NCI-H128 (cell line): ENCODE measurements at regions not wholly inside any gene's neighbourhood (a gene's known extent, or its start where the extent isn't known, plus 50 kb on each side); places are given as distances from the start of the nearest gene placed in this dataset.
"Not testable (repeated sequence)": the region's sequence is repeated elsewhere in the genome, so short reads cannot be mapped to it uniquely, and the experiment has no call there.

ENCODE experiments used
- DNase-seq: peaks from one replicate; lab custom pipeline; 2025; ENCODE audit not compliant: unreplicated experiment; lab: John Stamatoyannopoulos, UW

DNA sequence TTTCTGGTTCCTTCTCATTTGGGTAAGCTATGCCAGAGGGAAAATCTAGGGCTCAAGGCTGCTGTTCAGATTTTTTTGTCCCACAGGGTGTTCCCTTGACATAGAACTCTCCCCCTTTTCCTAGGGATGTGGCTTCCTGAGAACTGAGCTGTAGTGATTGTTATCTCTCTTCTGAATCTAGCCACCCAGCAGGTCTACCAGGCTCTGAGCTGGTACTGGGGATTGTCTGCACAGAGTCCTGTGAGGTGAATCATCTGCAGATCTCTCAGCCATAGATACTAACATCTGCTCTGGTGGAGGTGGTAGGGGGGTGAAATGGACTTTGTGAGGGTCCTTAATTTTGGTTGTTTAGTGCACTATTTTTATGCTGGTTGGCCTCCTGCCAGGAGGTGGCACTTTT, 167.3 kb upstream of the PGR start:
- DNase-seq, result no peak

DNA sequence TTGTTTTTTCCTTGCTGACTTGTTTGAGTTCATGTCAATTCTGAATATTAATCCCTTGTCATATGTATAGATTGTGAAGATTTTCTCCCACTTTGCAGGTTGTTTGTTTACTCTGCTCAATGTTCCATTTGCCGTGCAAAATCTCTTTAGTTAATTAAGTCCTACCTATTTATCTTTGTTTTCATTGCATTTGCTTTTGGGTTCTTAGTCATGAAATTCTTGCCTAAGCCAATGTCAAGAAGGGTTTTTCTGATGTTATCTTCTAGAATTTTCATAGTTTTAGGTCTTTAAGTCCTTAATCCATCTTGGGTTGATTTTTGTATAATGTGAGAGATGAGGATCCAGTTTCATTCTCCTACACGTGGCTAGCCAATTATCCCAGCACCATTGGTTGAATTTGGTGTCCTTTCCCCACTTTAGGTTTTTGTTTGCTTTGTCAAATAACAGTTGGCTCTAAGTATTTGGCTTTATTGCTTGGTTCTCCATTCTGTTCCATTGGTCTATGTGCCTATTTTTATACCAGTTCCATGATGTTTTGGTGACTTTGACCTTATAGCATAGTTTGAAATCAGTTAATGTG, 163.1 kb upstream of the PGR start:
- no peak for DNase-seq

DNA sequence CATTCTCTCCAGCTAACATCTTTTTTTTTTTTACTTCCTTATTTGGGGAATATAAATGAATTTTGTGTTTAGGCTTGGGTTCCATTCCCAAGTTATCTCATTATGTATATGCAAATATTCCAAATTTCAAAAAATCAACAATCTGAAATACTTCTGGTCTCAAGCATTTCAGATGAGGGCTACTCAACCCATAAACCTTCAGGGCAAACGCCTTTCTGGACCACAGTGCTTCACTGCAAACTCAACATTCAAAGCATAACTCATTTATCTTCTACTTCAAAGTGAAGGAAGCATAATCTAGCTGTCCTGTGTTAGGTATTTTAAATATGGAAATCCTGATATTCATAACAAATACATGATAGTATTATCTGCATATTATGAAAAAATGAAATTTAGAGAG, 161.7 kb upstream of the PGR start:
- DNase-seq, result no peak

DNA sequence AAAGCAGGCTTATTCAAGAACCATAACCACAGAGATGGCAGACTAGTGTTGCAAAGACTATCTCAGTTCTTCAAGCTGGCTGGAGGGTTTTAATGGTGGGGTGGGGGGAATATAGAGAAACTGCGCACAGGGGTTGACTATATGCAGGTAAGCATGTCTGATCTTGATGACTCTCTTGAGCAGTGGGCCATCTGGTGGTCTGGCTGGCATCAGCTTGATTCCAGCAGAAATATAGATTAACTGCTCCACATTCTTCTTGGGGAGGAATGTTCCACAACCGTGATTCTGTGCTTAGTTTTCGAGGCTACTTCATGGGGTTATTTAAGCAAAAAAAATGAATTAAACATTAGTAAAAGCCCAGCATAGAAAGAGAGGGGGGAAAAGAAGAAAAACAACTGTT, 158.8 kb upstream of the PGR start:
- no peak for DNase-seq

DNA sequence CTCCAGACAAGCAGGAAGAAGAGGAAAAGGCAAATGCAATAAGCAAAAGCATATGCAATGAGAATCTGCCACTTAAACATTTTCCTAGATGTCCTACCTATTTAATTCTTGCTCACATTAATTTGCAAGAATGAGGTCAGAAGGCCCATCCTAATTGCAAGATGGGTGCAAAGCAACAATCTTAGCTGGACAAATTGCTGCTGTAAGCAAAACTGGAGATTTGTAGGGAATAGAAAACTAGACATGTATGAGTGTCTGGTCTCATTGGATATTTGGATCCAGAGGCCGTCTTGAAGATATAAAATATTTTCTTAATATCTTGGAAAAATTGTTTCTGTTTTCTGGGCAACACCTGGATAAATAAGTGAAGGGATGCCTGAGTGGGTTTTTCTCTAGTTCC, 150.1 kb upstream of the PGR start:
- DNase-seq, result no peak

DNA sequence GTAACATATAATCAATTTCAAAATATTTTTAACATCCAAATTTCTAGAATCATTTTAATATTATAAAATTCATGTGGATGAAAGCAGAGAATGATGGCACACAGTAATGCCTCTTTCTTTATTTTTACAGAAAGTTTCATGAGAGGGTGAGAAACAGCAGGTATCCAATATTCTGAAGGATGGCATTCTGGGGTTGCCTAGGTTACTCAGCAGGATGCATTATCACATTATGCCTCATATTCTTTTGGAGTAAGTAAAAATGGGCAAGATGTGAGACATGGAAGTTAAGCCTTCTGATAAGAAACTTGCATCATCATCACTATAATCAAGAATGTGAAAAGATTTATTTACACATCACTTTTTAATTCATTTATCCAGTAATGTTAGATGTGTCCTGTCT, 148.7 kb upstream of the PGR start:
- DNase-seq, result no peak

DNA sequence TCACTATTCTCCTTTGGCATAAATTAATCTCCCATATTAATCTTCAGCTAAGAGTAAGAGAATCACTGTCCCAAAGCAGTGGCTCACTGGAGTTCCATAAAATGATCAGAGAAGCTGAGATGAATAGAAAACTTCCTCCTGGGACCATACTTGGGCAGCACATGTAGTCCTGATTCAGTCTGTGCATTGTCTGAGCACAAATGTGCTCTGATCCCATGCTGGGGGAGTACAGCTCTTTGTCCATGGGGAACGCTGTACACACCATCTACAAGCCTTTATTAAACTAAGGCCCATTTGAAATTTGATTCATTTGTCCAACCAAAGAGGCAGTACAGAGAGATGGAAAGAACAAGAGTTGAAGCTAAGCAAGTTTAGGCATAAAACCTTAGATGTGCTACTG, 147.4 kb upstream of the PGR start:
- no peak for DNase-seq

DNA sequence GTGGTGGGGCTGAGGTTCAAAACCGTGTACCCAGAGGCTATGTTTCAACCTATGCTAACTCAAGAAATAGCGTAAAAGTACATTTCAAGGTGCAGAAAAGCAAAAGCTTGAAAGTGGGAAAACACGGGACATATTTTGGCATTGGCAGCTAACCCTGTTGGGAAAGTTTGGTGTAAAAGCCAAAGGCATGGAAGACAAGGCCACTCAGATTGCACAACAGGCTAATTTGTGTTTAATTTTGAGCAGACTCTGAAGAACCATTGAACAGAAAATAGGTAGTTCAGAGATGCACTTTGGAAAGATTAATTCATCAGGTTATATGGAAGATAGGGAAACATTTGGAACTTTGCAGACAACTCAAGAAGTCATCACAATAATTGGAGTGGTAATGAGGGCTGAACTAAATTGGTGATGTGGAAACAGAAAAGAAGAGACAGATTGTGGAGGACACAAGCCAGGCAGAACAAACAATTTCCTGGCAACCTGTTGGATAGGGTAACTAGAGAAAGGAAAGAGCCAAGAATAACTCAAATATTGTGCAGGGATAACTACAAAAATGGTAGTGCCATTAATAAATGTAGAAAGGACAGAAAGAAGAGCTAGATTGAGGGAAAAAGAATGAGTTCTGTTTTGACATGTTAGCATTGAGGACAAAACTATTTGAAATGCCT, 140.5 kb upstream of the PGR start:
- DNase-seq, result no peak

DNA sequence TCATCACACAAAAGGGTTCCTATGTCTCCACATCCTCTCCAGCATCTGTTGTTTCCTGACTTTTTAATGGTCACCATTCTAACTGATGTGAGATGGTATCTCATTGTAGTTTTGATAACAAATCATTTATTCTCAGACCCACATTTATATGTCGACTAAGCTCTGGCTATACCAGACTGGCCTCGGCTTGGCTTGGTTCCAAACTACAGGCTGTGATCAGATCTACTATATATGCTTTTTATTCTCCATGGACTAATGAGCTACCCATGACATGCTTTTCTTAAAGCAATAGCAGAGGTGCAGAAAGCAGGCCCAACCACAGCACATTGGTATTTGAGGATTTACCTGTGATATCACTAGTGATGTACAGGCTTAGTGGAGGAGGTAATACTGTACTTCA, 139.8 kb upstream of the PGR start:
- no peak for DNase-seq

DNA sequence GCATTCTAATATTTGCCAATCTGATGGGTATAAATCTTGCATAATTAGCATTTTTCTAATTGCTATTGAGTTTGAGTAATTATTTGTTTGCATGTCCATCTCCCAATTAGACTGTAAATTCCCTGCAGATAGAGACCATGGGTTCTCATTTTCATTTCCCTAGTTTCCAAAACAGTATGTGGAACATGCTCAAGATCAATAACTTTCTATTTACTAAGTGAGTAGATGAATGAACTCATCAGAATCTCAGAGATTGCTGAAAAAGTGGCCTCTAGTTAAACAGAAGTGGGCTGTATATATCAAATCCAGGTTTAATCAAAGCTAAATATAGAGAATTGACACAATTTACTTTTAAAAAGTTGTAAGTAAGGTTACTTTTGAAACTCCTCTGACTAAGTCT, 138.0 kb upstream of the PGR start:
- DNase-seq, result no peak

DNA sequence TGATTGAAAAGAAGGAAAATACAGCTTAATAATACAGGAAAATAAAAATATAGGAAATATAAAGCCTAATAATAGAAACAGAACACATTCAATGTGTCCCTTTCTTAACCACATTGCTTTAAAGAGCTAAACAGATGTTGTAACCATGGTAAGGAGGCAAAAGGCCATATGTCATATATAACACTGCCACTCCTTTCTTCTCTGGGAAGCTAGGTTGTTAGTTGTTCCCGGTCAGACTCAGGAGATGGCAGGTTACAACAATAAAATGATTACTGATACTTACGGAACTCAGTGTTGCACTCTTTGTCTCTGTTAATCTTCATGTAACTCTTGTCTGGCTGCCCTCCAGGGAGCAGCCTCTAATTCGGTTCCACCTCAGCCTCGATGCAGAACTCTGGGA, 134.7 kb upstream of the PGR start:
- no peak for DNase-seq

DNA sequence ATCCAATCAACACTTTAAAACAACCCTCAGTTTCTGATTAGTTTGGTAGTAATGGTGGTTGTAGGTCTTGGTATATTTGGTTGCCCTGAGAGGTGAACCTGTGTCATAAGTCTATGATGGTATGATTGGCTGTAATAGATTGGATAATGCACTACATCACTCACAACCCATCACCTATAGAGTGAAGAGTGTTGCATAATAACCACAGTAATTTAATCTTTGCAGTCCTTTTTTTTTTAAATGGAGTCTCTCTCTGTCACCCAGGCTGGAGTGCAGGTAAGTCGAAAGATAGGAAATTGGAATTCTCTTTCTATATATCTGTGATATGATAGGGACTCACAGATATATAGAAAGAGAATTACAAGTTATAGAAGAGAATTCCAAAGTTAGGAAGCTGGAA, 133.4 kb upstream of the PGR start:
- no peak for DNase-seq

DNA sequence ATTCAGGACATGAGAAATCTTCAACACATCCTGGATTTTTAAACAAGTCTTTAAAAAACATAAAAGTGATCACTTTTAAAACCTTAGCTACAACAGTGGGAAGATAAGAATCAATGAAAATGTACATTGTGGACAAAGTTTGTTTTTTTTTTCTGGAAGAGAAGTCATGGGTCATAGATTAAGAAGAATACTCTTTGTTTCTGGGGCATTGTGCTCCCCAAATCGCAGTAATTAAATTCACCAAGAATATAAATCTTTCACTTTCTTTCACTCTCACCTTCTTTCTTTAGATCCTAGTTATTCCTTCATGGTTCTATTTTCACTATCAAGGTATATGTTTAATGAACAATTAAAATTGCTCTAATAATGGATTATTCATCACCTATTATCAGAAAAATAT, 132.6 kb upstream of the PGR start:
- no peak for DNase-seq

DNA sequence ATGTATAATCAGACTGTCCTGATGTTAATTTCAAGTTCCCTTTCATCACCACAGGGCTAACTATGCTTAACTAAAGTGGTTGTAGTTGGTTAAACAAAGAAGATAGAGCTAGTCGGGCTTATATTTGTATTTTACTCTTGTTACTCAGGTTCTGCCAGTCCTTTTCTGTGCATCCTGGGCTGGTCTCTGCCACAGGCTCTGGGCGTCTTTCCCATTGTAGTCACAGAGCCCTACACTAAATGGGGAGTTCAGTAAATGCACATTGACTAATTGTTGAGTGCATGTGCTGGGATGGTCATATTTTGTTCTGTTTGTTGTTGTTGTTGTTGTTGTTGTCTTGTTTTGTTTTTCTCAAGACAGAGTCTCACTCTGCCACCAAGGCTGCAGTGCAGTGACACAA, 125.4 kb upstream of the PGR start:
- DNase-seq, result no peak

DNA sequence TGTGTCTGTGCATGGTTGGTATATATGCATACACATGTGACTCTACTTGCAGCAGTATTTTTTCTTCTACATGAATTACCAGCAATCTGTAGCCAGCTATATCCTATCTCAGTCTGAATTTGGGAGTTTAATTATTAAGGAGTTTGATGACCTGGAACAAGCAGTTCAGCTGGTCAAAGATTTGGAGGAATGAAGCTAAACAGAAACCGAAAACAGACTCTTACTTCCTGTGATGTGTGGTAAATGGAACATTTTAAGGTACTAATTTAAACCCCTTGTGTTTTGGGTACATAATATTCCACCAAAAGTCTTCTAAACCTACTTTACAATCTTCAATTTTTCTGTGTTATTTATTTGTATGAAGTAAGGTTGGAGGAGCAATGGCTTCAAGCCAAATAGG, 124.4 kb upstream of the PGR start:
- DNase-seq, result no peak

DNA sequence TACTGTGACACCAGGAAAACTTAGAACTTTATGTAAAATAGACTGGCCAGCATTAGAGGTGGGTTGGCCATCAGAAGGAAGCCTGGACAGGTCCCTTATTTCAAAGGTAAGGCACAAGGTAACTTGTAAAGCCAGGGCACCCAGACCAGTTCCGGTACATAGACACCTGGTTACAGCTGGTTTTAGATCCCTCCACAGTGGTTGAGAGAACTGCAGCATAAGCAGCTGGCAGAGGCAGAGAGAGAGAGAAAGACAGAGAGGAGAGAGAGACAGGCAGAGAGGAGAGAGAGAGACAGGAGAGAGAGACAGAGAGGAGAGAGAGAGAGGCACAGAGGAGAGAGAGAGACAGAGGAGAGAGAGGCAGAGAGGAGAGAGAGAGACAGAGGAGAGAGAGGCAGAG, 116.0 kb upstream of the PGR start:
- DNase-seq, result not testable (repeated sequence)

DNA sequence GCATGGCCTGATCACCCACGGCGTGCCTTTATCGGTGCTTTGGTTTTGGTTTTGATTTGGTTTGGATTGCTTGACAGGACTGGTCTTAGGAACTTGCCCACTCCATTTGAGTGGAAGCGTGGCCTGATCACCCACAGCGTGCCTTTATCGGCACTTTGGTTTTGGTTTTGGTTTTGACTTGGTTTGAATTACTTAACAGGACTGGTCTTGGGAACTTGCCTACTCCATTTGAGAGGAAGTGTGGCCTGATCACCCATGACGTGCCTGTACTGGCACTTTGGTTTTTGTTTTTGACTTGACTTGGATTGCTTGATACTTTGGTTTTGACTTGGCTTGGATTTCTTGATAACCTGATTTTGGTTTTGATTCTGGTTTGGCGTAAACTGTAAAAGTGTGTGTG, 115.5 kb upstream of the PGR start:
- DNase-seq, result not testable (repeated sequence)

DNA sequence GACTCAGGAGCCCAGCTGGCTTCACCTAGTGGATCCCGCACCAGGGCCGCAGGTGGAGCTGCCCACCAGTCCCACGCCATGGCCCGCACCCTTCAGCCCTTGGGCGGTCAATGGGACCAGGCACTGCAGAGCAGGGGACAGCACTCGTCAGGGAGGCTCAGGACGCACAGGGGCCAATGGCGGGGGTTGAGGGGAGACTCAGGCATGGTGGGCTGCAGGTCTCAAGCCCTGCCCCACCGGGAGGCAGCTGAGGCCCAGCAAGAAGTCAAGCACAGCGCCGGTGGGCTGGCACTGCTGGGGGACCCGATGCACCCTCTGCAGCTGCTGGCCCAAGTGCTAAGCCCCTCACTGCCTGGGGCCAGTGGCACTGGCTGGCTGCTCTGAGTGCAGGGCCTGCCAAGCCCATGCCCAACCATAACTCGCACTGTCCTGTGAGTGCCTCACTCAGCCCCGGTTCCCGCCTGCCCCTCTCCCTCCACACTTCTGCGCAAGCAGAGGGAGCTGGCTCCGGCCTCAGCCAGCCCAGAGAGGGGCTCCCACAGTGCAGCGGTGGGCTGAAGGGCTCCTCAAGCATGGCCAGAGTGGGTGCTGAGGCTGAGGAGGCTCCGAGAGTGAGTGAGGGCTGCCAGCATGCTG, 111.7 kb upstream of the PGR start:
- no peak for DNase-seq

DNA sequence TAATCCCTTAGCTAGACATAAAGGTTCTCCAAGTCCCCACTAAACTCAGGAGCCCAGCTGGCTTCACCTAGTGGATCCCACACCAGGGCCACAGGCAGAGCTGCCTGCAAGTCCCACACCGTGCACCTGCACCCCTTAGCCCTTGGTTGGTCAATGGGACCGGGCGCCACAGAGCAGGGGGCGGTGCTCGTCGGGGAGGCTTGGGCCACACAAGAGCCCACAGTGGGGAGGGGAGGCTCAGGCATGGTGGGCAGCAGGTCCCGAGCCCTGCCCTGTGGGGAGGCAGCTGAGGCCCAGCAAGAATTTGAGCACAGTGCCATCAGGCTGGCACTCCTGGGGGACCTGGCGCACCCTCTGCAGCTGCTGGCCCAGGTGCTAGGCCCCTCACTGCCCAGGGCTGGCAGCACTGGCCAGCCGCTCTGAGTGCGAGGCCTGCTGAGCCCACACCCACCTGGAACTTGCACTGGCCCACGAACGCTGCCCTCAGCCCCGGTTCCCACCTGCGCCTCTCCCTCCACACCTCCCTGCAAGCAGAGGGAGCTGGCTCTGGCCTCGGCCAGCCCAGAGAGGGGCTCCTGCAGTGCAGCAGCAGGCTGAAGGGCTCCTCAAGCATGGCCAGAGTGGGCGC, 101.7 kb upstream of the PGR start:
- not testable (repeated sequence) for DNase-seq

DNA sequence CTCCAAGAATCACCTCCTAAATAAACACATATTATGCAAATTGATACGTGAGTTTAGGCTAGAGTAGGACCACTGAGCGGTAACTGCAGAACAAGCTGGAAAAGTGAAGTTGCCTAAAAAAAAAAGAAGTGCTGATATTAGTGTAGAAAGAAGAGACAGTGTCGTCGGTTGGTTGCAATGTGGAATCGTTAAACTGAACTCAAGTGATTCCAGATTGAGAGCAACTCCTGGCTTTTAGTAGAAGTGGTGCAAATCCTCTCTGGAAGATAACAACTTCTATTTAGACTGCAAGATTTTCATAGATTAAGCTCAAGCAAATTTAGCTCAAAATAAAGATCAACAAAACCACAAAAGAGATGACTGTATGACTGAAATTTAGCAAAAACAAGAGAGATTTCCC, 97.0 kb upstream of the PGR start:
- no peak for DNase-seq

DNA sequence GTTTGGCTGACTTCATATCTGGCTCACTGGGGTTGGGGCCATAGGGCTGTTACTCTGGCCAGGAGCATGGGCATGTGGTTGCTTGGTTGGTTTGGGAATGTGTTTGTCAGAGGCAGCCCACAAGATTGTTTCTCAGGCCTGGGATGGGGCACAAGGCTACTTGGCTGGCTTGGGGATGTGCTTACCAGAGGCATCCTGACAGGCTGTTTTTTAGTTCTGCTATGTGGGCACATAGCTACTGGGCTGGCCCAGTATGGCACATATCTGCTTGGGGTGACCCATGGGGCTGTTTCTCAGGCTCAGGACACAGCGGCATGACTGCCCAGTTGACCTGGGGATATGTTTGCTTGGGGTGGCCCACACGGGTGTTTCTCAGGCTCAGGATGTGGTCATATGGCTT, 94.6 kb upstream of the PGR start:
- DNase-seq, result no peak

DNA sequence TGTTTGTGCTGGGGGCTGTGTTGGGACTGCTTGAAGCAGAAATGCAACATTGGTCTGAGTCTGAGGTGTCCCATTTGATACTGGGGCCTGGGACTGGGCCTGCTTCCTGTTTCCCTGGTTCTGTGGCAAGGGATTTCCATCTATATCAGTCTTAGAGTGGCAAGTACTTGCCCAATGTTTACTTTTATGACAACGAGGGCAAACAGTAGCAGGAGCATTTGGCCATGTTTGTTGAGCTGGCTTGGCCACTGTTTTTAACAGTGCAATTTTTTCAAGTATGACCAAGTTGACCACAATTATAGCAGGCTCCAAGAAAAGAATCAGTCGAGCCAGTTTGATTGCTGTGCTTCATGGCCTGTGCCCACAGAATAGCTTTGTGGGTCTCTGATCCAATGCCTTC, 88.5 kb upstream of the PGR start:
- DNase-seq, result not testable (repeated sequence)
